HUES48 (cell line): ENCODE measurements at regions not wholly inside any gene's neighbourhood (a gene's known extent, or its start where the extent isn't known, plus 50 kb on each side); places are given as distances from the start of the nearest gene placed in this dataset.
"Not testable (repeated sequence)": the region's sequence is repeated elsewhere in the genome, so short reads cannot be mapped to it uniquely, and the experiment has no call there.

ENCODE experiments used
- H3K27ac ChIP-seq: one replicate; pipeline ENCODE4 v1.7.0; 2013; ENCODE audit warnings: low read depth, low read length, inconsistent platforms
- H3K27me3 ChIP-seq: 2 replicates; pipeline ENCODE4 v1.6.1; 2013; ENCODE audit warnings: mild to moderate bottlenecking, low read length; ENCODE audit not compliant: control insufficient read depth, insufficient read depth
- H3K36me3 ChIP-seq: 2 replicates; pipeline ENCODE4 v1.6.1; 2013; ENCODE audit warnings: low read length; ENCODE audit not compliant: control insufficient read depth, insufficient read depth
- H3K4me1 ChIP-seq: 2 replicates; pipeline ENCODE4 v1.6.1; 2013; ENCODE audit warnings: mild to moderate bottlenecking, low read length; ENCODE audit not compliant: control insufficient read depth, insufficient read depth
- H3K4me3 ChIP-seq: 2 replicates; pipeline ENCODE4 v1.5.1; 2013; ENCODE audit warnings: mild to moderate bottlenecking, low read depth, low read length
- H3K9ac ChIP-seq: 2 replicates; pipeline ENCODE4 v1.6.1; 2013; ENCODE audit warnings: mild to moderate bottlenecking, low read depth, low read length, moderate library complexity
- H3K9me3 ChIP-seq: 2 replicates; pipeline ENCODE4 v1.6.1; 2013; ENCODE audit warnings: low read length; ENCODE audit not compliant: control insufficient read depth, insufficient read depth

GRCh38 chr1:116185161-116185701, 74.0 kb downstream of the MAB21L3 start:
- H3K4me3 ChIP-seq = no peak overlapping the region
- no peaks in the 10 kb centered on the region for H3K27me3 ChIP-seq
- no peaks in the 10 kb centered on the region for H3K36me3 ChIP-seq
- no peaks in the 10 kb centered on the region for H3K4me1 ChIP-seq
- no peak overlapping the region for H3K9ac ChIP-seq
- no peak overlapping the region for H3K27ac ChIP-seq
- no peaks in the 10 kb centered on the region for H3K9me3 ChIP-seq

GRCh38 chr1:116189481-116189880, 78.3 kb downstream of the MAB21L3 start:
- H3K4me1 ChIP-seq = no peaks in the 10 kb centered on the region
- no peak overlapping the region for H3K4me3 ChIP-seq
- no peaks in the 10 kb centered on the region for H3K9me3 ChIP-seq
- no peaks in the 10 kb centered on the region for H3K27me3 ChIP-seq
- no peak overlapping the region for H3K27ac ChIP-seq
- no peaks in the 10 kb centered on the region for H3K36me3 ChIP-seq
- H3K9ac ChIP-seq = no peak overlapping the region

GRCh38 chr1:116191294-116191693, 80.1 kb downstream of the MAB21L3 start:
- no peaks in the 10 kb centered on the region for H3K36me3 ChIP-seq
- no peak overlapping the region for H3K27ac ChIP-seq
- no peaks in the 10 kb centered on the region for H3K4me1 ChIP-seq
- H3K9ac ChIP-seq = no peak overlapping the region
- no peaks in the 10 kb centered on the region for H3K27me3 ChIP-seq
- H3K4me3 ChIP-seq = no peak overlapping the region
- H3K9me3 ChIP-seq = no peaks in the 10 kb centered on the region

- Histone ChIP-seq H3K9ac (no peak overlapping the region), H3K4me3 (no peak overlapping the region), H3K27me3 (no peaks in the 10 kb centered on the region), H3K27ac (no peak overlapping the region), H3K9me3 (no peaks in the 10 kb centered on the region), H3K4me1 (no peaks in the 10 kb centered on the region), H3K36me3 (no peaks in the 10 kb centered on the region)
These were observed 82.6 kb downstream of the MAB21L3 start for GRCh38 chr1:116193768-116194167.

- no peaks in the 10 kb centered on the region for H3K9me3 ChIP-seq
- H3K4me1 ChIP-seq = no peaks in the 10 kb centered on the region
- H3K9ac ChIP-seq = no peak overlapping the region
- H3K27ac ChIP-seq = no peak overlapping the region
- no peaks in the 10 kb centered on the region for H3K36me3 ChIP-seq
- H3K4me3 ChIP-seq = no peak overlapping the region
- H3K27me3 ChIP-seq = no peaks in the 10 kb centered on the region
These were observed 83.4 kb downstream of the MAB21L3 start for GRCh38 chr1:116194568-116194967.

- Histone ChIP-seq H3K4me1 (no peaks in the 10 kb centered on the region), H3K4me3 (no peak overlapping the region), H3K9ac (no peak overlapping the region), H3K36me3 (no peaks in the 10 kb centered on the region), H3K9me3 (no peaks in the 10 kb centered on the region), H3K27me3 (no peaks in the 10 kb centered on the region), H3K27ac (no peak overlapping the region)
These were observed 84.1 kb downstream of the MAB21L3 start for GRCh38 chr1:116195077-116195868.

GRCh38 chr1:116200343-116200742, 89.1 kb downstream of the MAB21L3 start:
- H3K4me3 ChIP-seq, H3K27ac ChIP-seq, H3K36me3 ChIP-seq, H3K9me3 ChIP-seq, H3K9ac ChIP-seq, H3K4me1 ChIP-seq, H3K27me3 ChIP-seq: not testable (repeated sequence)

- Histone ChIP-seq H3K4me3 (no peak overlapping the region), H3K27ac (no peak overlapping the region), H3K9ac (no peak overlapping the region), H3K9me3 (no peaks in the 10 kb centered on the region), H3K4me1 (no peaks in the 10 kb centered on the region), H3K27me3 (no peaks in the 10 kb centered on the region), H3K36me3 (no peaks in the 10 kb centered on the region)
These were observed 90.7 kb downstream of the MAB21L3 start for GRCh38 chr1:116201911-116202310.

GRCh38 chr1:116203181-116203723, 92.1 kb downstream of the MAB21L3 start:
- Histone ChIP-seq H3K27ac (no peak overlapping the region), H3K36me3 (no peaks in the 10 kb centered on the region), H3K4me1 (no peaks in the 10 kb centered on the region), H3K9me3 (no peaks in the 10 kb centered on the region), H3K4me3 (no peak overlapping the region), H3K27me3 (no peaks in the 10 kb centered on the region), H3K9ac (no peak overlapping the region)

- no peak overlapping the region for H3K27ac ChIP-seq
- no peaks in the 10 kb centered on the region for H3K9me3 ChIP-seq
- no peaks in the 10 kb centered on the region for H3K4me1 ChIP-seq
- H3K27me3 ChIP-seq = no peaks in the 10 kb centered on the region
- H3K4me3 ChIP-seq = no peak overlapping the region
- no peaks in the 10 kb centered on the region for H3K36me3 ChIP-seq
- no peak overlapping the region for H3K9ac ChIP-seq
These were observed 92.7 kb downstream of the MAB21L3 start for GRCh38 chr1:116203920-116204319.

- H3K4me3 ChIP-seq = no peak overlapping the region
- H3K4me1 ChIP-seq = no peaks in the 10 kb centered on the region
- no peak overlapping the region for H3K27ac ChIP-seq
- no peaks in the 10 kb centered on the region for H3K27me3 ChIP-seq
- H3K9ac ChIP-seq = no peak overlapping the region
- H3K9me3 ChIP-seq = no peaks in the 10 kb centered on the region
- H3K36me3 ChIP-seq = no peaks in the 10 kb centered on the region
These were observed 94.9 kb downstream of the MAB21L3 start for GRCh38 chr1:116205941-116206679.
